GM18858 (cell line): ENCODE measurements at regions not wholly inside any gene's neighbourhood (a gene's known extent, or its start where the extent isn't known, plus 50 kb on each side); places are given as distances from the start of the nearest gene placed in this dataset.
A peak's percentile ranks its signal among the peaks of the same experiment; 100 is the strongest.

ENCODE experiments used
- ATAC-seq: cut with Tn5 transposase; IDR thresholded peaks from one replicate; pipeline ENCODE4 v1.9.1; 2021; ENCODE audit not compliant: unreplicated experiment

DNA sequence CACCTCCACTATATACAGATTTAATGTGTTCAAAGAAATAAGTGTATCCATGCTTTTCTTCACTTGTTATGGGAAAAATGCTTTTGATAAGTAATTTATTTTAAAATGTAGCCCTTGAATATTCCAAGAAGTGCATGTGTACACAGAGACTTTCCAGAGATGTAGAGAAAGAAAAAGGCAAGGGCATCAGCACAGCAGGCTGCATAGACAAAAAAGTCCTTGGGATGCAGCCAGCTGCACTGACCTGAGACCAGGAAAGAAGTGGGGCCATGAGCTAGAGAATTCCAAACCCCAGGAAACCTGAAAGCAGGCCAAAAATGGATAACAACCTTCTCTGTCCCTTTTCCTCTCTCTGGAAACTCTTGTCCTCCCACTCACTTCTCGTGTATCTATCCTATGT, 51.6 kb upstream of the PRDM8 start:
- ATAC-seq, result no peak

DNA sequence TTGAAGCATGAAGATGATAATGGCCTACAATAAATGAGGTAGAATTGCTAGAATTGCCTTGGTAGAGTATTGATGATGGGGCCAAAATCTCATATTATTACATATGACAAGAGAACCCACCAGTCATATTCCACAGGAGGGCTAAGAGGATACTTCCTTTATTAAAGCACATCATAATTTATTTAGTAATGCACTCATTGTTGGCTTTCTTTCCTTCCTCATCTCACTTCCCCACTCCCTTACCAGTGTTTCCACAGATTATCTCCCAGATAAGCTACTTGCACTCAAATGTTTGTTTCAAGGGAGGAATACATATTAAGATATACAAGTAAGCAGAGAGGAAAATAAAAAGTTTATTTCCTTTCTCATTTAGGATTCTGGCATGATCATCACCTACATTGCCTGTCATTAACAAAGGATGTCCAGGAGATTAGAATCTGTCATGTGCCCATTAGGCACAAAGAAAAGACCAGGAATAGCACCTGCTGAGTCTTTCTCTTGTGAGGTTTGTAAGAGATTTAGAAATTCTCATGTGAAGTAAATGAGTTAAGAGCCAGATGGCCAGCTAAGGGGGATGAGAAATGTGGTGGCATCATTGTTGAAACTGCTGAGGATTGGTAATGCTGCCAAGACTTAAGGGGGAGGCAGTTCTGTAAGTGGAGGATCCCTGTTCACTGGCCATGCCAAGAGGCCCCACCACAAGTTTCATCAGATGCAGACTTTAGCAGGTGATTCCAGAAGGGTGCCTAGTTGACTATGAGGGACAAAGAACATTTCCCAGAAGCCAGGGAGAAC, 52.4 kb upstream of the PRDM8 start:
- ATAC-seq, result no peak

DNA sequence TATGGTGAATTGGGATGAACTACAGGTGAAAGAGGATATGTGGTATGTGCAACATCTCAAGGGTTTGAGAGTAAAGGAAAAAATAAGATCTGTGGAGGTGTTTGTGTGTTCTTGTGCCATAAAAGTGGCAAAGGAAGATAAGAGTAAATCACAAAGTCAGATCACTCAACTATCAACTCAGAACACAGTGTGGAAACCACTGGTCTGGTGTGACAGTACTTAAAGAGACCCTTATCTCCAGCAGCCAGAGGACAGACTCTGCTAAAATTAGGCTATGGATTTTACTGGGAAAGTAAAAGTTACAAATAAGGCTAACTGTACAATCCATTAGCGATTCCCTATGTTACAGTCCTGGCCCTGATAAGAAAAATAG, 54.0 kb upstream of the PRDM8 start:
- no peak for ATAC-seq

DNA sequence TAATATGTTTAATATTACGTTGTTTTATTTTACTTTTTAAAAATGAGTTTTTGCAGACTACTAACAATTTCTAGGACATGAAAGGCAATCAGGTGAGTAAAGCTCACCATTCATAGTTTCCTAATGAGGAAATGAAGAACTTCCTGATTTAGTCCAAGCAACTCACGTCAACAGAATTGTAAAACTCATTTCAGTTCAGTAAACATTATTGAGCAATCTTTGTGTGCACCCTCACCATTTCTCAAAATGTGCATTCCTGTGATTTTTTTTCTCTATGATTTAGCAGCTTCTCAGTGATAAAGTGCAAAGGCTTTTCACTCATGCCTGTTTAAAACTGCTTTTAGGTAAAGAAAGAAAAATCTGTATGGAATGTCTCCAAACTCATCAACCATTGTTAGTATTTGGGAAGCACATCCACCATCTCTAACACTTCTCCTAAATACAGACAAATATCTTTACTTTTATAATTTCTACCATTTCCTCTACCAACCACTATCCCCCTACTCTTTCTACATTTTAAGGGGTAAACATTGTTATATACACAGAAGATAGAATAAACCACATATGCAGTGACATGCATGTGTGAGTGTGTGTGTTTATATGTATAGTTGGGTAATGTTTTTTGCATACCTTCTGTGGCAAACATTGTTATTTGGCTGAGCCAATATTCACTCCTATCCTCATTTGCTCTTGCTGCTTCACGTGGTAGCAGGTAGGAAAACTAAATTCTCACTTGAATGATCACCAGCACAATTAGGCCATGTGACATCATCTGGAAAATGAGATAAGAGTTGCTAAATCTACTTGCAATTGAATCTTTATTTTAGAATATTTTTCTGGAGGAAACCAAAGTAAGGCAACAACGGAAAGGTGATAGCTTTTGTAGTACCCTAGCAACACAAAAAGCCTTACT, 54.7 kb upstream of the PRDM8 start:
- no peak for ATAC-seq

DNA sequence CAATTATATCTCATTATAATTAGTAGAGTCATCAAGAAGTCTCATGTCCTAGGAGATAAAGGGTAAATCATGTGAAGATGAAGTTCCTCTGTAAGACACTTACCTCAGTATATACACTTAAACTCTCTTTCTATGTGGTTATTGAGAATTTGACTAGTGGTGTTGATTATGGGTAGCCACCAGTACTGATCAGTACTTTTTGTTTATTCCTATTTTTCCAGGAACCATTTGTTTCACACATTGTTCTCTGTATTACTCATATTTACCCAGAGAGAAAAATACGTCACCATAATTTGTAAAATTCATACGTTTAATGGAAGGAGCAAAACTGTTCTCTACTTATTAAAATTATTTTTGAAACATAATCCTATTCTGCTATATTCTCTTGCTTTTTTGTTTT, 55.8 kb upstream of the PRDM8 start:
- ATAC-seq, result no peak

DNA sequence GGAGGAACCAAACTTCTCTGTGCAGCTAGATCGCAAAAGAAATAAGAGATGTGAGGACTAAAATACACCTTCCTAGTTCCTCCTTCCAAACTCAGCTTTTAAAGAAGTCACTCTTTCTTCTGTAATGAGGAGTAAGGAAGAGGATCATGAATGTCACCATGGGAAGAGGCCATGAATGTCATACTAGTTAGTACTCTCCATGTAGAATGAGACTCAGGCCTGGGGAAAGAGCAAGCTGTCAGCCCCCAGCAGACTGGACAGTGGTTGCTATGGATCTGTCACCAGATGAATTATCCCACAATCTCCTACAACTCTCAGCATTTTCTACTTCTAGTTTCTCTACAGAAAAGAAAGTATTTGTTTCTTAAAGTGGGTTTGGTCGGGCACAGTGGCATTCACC, 57.1 kb upstream of the PRDM8 start:
- ATAC-seq, result no peak

DNA sequence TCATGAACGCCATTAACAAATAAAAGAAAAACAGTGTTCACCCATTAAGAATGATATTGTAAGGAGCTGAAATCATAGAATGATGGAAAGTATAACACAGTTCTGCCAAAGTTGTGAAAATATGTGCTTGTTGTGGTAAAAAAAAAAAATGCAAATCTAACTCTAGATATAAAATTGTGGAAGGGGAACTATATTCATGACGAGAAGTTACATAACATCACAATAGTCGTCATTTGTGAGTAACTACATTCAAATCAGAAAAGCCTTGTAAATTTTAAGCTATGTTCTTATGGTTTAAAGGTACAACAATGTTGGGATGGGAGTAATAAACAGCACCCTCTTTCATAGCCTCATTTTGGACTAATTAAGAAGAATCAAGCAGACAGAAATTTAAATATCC, 57.6 kb upstream of the PRDM8 start:
- ATAC-seq, result no peak

DNA sequence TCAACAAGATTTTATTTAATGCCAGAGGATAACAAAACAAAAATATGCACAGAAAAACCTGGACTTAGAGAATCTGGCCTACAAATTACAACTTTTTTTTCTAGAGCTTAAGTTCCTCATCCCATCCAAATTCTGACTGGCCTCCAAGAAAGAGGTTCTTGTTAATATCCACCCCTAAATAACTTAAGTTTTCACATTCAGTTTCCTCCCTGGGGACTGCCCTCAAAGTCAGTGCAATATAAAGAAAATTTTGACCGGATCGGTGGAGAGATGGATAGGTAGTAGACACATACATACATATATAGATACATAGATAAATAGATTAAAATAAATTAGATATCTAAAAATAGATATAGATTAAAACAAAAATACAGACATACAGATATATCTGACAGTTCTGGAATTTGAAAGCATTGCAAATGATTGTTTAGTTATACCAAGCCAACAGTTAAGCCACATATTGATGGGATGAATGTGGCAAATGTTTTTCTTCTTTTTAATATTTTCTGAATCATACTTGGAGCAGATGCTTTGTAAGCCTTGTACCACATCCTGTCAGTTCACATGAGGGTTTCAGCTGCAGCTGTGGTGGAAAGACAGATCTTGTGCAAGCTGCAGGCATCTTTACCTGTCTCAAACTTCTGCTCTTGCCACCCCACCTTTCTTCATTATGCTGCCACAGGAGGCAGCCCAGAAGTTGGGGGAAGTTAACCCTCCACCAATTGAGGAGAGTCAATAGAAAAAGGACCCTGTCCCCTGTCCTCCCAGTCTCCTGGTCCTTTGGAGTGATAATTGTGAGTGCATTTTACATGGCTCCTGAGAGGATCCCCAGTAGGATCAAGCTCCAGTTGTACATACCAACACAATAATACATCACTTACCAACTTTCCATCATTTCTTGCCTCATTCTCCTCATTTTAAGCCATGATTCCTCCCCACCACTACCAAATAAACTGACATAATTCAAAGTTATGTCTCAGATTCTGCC, 58.5 kb upstream of the PRDM8 start:
- ATAC-seq, result peak; percentile 95

DNA sequence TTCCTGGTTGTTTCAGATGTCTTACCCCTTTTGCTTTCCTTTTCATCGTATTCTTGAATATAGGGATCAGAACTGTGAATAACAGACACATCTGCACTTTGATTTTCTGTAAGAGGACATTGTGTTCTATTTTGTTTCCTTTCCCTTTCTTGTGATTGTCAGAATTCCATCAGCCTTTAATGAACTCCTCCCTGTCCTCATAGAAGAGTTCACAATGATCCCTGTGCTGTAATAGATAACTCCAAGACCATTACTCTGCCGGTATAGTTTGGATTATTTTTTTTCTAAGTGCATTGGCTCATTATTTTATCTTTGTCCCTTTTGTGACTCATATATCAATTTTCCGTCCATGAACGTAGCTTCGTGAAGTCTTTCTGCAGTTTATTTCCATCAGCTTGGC, 59.7 kb upstream of the PRDM8 start:
- no peak for ATAC-seq

DNA sequence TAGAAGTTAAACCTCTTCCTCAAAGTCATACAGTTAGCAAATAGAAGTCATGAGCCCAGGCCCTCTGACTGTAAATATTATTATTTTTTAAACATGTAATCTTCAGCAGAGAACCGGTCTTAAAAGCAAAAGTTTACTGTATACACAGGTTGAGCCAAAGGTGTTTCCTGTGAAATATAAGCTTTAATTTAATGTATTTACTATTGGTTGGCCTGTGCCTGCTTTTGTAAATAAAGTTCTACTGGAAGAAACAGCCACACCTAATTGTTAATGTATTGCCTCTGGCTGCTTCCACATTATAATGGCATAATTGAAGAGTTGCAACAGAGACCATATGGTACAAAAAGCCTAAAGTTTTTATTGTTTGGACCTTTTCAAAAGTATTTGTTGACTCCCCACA, 61.0 kb upstream of the PRDM8 start:
- no peak for ATAC-seq

DNA sequence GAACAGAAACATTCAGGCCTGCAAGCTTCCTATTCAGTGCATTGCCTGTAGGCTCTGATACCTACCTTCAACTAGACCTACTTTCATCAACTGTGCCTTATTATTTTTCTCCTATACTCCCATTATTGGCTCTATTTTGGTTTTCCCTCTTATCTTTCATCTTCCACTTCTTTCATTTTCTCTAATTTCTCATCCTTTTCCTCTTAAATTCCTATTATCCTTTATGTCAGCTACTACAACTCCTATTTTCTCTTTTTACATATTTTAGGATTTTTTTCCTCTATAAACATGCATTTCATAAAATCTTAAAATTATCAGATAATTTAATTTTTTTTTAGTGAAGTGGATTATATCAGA, 61.6 kb upstream of the PRDM8 start:
- no peak for ATAC-seq

DNA sequence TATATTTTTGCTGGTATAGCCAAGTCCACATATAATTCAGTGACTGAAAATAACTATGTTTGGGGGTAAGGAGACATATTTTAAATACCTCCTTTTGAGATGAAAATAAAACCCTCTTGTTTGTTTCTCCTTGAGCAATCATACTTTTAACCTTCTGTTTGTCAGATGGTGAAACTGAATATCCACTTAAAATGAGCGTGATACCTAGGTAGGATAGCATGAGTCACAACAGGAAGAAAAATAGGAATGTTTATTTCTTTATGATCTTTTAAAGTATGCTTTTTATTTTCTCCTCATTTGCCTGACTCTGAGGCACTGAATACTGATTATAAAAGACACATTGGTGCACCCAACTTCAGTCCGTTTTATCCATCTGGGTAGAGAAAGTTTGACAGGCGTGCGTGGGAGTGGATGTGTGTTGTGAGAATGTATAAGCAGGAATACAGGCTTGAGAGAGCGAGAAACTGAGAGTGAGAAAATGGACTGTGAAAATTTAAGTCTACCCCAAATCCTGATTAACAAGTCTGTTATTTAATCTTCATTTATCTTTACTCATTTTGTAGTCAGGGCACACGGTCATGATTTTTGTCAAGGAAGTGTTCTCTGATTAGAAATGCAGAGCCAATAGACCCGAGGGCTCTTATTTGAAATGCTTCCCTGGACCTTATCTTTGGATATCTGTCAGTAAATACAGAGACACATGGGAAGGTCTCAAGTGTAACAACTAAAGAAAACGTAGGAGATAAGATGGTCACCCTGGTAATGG, 62.1 kb upstream of the ANTXR2 start:
- no peak for ATAC-seq

DNA sequence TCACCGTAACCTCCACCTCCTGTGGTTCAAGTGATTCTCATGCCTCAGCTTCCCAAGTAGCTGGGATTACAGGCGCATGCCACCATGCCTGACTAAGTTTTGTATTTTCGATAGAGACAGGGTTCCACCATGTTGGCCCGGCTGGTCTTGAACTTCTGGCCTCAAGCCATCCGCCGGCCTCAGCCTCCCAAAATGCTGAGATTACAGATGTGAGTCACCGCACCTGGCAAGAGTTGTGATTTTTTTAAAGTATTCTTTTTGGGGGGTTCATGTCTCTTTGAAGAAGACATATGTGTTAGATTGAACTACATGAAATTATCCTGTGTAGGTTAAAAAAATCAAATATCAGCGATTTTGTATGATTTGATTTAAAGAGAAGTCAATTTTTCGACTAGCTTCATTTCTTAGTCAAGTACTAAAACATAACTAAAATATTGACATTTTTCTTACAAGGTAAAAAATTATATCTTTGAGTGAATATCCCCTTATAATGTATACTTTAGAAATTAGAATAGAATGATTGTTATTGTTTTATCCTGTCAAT, 60.3 kb upstream of the ANTXR2 start:
- no peak for ATAC-seq

DNA sequence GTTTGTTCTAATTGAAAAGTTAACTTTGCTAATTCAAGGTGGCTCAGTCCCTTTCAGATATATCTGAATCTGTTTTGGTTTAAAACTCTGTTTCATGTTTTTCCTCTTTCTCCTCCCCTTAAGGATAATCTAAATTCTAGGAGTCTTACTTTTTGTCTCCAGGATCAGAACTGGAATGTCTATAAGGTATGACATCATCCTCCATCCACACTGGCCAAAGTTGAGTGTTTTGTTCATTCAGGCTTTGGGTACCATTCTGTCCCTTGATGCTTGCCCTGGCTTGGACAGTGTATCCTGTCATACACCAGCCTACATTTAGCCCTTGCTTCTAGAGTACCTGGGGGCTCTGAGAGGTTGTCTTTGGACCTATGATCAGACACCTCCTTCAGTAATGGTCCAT, 56.8 kb upstream of the ANTXR2 start:
- no peak for ATAC-seq

DNA sequence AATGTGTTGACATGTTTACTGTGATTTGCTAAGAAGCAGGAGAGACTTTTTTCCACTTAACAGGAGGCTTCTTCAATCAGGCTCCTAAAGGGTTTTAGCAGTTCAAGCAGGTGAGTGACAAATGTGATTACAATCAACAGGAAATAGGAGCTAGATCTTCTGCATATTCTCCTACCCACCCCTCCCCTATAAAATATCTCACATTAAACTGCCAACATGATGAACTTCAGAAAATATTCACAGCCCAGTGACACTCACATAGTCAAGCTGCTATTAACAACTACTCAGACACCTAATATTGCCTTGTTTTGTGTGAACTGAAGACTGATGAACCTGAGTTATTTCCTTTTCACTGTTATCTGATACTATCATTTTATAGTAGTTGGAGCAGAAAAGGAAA, 55.9 kb upstream of the ANTXR2 start:
- ATAC-seq, result no peak

DNA sequence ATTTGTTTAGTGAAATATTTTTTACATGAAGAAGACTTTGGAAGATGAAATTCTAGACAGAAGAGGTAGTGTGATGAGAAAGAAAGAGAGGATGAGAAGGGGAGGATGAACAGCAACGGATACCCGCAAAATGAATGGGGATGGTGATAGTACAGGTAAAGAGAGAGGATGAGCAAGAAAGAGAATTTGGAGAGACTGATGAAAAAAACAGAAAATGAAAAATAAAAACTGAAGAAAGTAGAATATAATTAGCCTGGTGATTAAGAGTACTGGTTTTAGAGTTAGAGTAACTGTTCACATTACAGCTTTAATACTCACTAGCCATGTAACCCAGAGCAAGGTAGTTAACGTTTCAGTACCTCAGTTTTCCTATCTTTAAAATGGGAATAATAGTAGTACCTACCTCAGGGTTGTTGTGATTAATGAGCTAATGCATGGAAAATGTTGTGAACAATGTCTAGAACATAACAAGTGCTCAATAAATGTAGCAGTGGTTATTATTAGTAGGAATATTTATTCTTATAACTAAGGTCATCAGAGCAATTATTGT, 54.9 kb upstream of the ANTXR2 start:
- ATAC-seq, result no peak

DNA sequence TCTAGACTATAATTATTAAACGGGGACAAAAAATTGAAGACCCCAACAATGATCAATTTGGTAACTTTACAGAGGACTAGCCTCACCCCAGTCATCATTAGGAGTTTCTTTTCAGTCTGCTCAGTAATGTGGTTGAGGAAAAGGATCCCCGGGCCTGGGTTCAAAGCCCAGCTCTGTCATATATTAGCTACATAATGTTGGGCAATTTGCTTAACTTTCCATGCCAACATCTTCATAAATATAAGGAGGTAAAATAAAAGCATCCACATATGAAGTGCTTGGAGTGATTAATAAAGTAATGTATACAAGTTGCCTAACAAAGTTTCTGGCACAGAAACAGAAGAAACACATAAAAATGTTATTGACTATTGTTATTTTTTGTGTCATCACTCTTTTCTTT, 53.4 kb upstream of the ANTXR2 start:
- ATAC-seq, result no peak

DNA sequence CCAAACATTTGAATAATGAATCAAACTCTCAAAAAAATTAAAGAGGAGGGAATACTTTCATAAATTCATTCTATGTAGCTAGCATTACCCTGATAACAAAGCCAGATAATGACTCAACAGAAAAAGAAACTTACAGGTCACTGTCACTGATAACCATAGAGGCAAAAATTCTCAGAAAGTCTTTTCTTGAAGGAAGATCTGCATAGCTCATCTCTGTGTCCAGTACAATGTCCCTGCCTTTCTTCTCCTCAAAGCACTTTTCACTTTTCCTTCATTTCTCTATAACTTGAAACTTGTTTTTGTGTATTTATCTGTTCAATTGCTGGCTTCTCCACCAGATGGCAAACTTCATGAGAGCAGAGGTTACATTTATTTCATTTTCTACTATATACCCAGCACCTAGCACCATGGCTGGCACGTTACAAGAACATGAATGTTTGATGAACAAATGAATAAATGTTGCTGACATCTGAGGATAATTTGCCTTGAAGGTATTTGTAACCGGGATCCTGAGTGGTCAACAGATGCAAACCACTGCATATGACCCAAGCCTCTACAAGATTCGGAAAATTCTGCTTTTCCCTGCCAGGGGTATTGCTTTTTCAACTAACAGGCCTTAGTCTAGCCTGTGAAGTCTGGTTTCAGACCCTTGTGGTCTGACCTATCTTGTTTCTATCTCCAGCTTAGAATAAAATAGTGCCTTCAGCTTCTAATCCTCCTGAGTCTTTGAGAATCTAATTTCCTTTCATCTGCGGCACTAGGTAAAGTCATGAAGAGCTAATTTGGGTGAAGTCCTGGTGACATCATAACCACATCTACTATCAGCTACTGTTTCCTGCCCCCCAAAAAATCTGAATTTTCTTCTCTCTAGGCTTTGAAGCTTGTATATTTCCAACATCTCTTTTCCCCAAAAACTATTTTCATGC, 52.5 kb upstream of the ANTXR2 start:
- peak; percentile 61 for ATAC-seq
